Anterior cingulate cortex (tissue), 58 donors: ENCODE measurements at regions not wholly inside any gene's neighbourhood (a gene's known extent, or its start where the extent isn't known, plus 50 kb on each side); places are given as distances from the start of the nearest gene placed in this dataset.
A peak's percentile ranks its signal among the peaks of the same experiment; 100 is the strongest.

ENCODE experiments used
- DNase-seq, 58 donors: peaks; one replicate each; lab custom pipeline; 2025; lab: John Stamatoyannopoulos, UW

GRCh38 chr2:52919673-52920072 is 847.9 kb upstream of the CHAC2 start:
- DNase-seq = no peak

GRCh38 chr2:52918551-52918950 is 849.1 kb upstream of the CHAC2 start:
- DNase-seq = no peak

- no peak for DNase-seq
Measured at GRCh38 chr2:52916981-52917380, 850.6 kb upstream of the CHAC2 start.

GRCh38 chr2:52904355-52904891 is 863.2 kb upstream of the CHAC2 start:
- DNase-seq = no peak

- no peak for DNase-seq
Measured at GRCh38 chr2:52897511-52898044, 870.0 kb upstream of the CHAC2 start.

GRCh38 chr2:52895726-52896340 is 871.8 kb upstream of the CHAC2 start:
- peak in 6 of 58 donors; percentile 0 to 33 (median 5) for DNase-seq

GRCh38 chr2:52886556-52886955 is 881.0 kb upstream of the CHAC2 start:
- DNase-seq = peak in 7 of 58 donors; percentile 0 to 12 (median 3)

DNA sequence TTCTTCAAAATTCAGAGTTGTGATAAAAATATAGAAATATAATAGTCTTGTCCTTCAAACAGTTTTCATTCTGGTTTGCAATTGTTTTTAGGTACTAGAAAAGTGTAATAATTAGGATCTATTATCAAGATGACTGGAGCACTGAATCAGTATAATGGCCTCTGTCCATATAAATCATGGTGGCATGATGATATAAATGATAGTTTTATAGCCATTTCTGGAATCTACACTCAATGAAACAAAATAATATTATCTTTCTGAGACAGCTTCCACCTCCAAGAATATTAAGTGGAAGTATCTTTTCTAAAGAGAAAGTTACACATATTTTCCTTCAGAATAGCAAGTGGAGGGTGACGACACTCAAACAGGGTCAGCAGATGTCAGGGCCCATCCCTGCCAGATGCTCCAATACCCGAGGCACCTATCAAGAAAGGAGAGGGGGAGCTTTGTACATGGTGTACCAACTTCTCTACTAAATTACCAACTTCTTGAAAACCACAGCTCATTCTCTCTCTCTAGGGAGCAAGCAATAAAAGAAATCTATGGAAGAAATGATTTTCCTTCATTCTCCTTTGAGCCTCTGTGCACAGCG is 882.7 kb upstream of the CHAC2 start:
- no peak for DNase-seq

DNA sequence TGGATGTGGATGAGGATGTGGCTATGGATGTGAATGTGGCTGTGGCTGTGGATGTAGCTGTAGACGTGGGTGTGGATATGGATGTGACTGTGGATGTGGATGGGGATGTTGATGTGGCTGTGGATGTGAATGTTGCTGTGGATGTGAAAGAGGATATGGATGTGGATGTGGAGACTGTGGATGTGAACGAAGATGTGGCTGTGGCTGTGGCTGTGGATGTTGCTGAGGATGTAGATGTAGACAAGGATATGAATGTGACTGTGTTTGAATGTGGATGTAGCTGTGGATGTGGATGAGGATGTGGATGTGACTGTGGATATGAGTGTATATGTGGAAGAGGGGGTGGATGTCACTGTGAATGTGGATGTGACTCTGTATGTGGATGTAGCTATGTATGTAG is 884.6 kb upstream of the CHAC2 start:
- no peak for DNase-seq

- DNase-seq = no peak
Measured at GRCh38 chr2:52881606-52882005, 886.0 kb upstream of the CHAC2 start.

DNA sequence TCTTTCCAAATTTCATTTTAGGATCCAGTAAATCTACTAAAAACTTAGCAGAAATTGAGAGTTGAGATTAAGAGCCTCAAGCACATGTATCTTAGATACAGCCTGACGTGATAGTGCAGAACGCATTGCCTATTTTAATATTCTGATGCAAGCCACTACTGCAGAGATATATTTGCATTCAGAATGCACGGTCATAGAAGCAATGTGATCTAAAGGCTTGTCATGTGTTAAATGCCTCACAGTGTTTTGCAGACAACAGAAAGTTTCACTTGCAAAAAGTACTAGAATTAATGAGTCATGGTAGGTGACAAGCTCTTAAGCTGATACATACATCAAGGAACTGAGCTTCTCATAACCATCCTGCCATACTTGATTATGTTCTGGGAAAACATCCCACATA is 886.7 kb upstream of the CHAC2 start:
- DNase-seq = no peak

GRCh38 chr2:52879561-52879960 is 888.0 kb upstream of the CHAC2 start:
- no peak for DNase-seq

GRCh38 chr2:52877703-52878102 is 889.9 kb upstream of the CHAC2 start:
- no peak for DNase-seq

GRCh38 chr2:52874466-52875106 is 893.0 kb upstream of the CHAC2 start:
- DNase-seq = no peak

GRCh38 chr2:52862801-52863200 is 904.8 kb upstream of the CHAC2 start:
- DNase-seq = no peak

DNA sequence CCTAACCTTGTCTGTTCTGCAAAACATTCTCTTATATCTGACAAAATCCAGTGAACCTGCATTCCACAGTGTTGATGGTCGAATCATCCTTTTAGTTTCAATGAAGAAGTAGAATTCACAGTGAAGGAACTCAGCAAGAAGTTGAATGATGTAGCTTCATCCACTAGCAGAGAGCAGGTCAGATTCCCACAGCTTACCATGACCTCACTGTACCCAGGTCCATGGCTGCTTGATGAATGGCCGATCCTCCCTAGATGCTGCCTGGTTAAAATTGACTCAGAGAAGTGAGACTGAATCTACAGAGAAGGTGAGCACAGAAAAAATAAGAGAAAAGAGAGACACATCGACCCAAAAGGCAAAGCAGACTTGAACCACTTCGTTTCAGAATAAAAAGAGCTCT is 906.0 kb upstream of the CHAC2 start:
- no peak for DNase-seq

GRCh38 chr2:52859065-52859464 is 908.5 kb upstream of the CHAC2 start:
- DNase-seq = no peak

DNA sequence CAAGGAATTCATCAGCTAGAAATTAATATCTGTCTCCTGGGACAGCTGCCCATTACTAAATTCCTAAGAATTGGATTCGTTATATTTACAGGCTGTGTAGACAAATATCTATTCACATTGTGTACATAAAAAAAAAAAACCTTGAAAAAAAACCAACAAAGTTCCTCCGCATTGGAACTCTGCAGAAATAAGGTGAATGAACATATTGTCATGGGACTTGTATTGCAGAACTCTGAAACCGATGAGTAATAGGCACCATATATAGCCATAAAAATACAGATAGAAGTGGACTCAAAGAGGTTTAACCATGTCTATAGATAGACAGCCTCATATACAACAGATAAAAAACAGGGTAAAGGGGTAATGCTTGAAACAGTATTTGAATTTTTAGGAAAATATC is 909.9 kb upstream of the CHAC2 start:
- no peak for DNase-seq

GRCh38 chr2:52852006-52852405 is 915.6 kb upstream of the CHAC2 start:
- no peak for DNase-seq

DNA sequence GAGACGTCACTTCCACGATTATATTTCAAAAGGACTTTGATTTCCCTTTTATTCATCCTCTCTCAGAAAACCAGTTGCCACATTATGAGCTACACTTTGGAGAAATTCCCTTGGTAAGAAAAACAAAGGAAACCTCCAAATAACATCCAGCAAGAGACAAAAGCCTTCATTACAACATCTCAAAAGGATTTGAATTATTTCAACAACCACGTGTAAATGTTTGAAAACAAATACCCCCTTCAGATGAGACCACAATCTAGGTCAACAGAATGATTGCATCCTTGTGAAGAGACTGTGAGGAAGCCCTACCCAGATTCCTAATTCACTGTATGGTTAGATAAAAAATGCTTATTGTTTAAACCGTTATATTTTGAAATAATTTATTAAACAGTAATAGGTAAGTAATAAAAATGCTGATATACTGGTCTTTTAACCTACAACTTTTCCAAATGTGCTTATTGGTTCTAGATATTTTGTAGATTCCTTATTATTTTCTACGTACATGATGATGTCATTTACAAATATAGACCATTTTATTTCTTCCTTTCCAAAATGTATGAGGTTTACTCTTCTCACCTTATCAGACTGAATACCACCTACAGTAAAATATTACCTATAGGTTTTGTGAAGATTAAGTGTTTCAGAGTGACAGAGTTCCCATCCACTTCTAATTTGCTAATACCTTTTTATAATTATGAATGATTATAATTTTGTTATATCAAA is 922.7 kb upstream of the CHAC2 start:
- no peak for DNase-seq

- DNase-seq = no peak
Measured at GRCh38 chr2:52835909-52836308, 931.7 kb upstream of the CHAC2 start.
